Cardiac muscle cell (in vitro differentiated cells and primary cell): ENCODE measurements at regions not wholly inside any gene's neighbourhood (a gene's known extent, or its start where the extent isn't known, plus 50 kb on each side); places are given as distances from the start of the nearest gene placed in this dataset.

Source experiments
- DNase-seq, 2 donors: peaks; one replicate each; pipeline versions ENCODE4 v3.0.0 to v3.0.0-alpha.2; 2010 to 2017; ENCODE audit warnings: low read depth in 1 of 2, low spot score in 1 of 2
- H3K27ac ChIP-seq: fragments of 200-600 bp; sonication (generic); 2 replicates; pipeline ENCODE4 v1.5.1; 2016
- H3K27me3 ChIP-seq: fragments of 200-600 bp; sonication (generic); 2 replicates; pipeline ENCODE4 v1.6.0; 2016; ENCODE audit warnings: control low read depth
- H3K36me3 ChIP-seq: fragments of 200-600 bp; sonication (generic); 2 replicates; pipeline ENCODE4 v1.5.1; 2016; ENCODE audit warnings: control low read depth
- H3K4me1 ChIP-seq: fragments of 200-600 bp; sonication (generic); 2 replicates; pipeline ENCODE4 v1.8.1; 2017; ENCODE audit warnings: low read depth, mild to moderate bottlenecking, mixed run types
- H3K4me3 ChIP-seq: fragments of 200-600 bp; sonication (generic); 2 replicates; pipeline ENCODE4 v1.5.1; 2016; ENCODE audit warnings: mild to moderate bottlenecking
- H3K9me3 ChIP-seq: fragments of 200-600 bp; sonication (generic); 2 replicates; pipeline ENCODE4 v1.5.1; 2017; ENCODE audit warnings: low read depth, mild to moderate bottlenecking, control low read depth
- CTCF ChIP-seq: IDR thresholded peaks from 2 replicates; pipeline ENCODE4 v1.5.1; 2012; ENCODE audit warnings: low read depth, mild to moderate bottlenecking, low read length

GRCh38 chr2:107111623-107112022 is 225.7 kb upstream of the ST6GAL2 start:
- H3K9me3 ChIP-seq, result no peaks in the 10 kb centered on the region
- no peaks in the 10 kb centered on the region for H3K36me3 ChIP-seq
- no peak overlapping the region for H3K27ac ChIP-seq
- no peaks in the 10 kb centered on the region for H3K27me3 ChIP-seq
- no peaks in the 10 kb centered on the region for H3K4me1 ChIP-seq
- H3K4me3 ChIP-seq, result no peak overlapping the region
- TF ChIP-seq CTCF, result no peak
- no peak for DNase-seq

- no peaks in the 10 kb centered on the region for H3K36me3 ChIP-seq
- H3K4me3 ChIP-seq, result no peak overlapping the region
- H3K27me3 ChIP-seq, result no peaks in the 10 kb centered on the region
- no peaks in the 10 kb centered on the region for H3K9me3 ChIP-seq
- no peaks in the 10 kb centered on the region for H3K4me1 ChIP-seq
- DNase-seq, result no peak
- no peak overlapping the region for H3K27ac ChIP-seq
- TF ChIP-seq CTCF, result no peak
Observed at GRCh38 chr2:107112561-107112960, 226.6 kb upstream of the ST6GAL2 start.

- DNase-seq, result no peak
- H3K4me3 ChIP-seq, result no peak overlapping the region
- no peak overlapping the region for H3K27ac ChIP-seq
- peaks cover 11% of the 10 kb centered on the region for H3K27me3 ChIP-seq
- no peaks in the 10 kb centered on the region for H3K4me1 ChIP-seq
- no peak for TF ChIP-seq CTCF
- no peaks in the 10 kb centered on the region for H3K9me3 ChIP-seq
- H3K36me3 ChIP-seq, result no peaks in the 10 kb centered on the region
Observed at GRCh38 chr2:107128381-107128780, 242.4 kb upstream of the ST6GAL2 start.

GRCh38 chr2:107132070-107132469 is 246.1 kb upstream of the ST6GAL2 start:
- TF ChIP-seq CTCF, result no peak
- Histone ChIP-seq H3K4me1 (no peaks in the 10 kb centered on the region), H3K4me3 (no peak overlapping the region), H3K27me3 (peaks cover 11% of the 10 kb centered on the region), H3K27ac (no peak overlapping the region), H3K9me3 (no peaks in the 10 kb centered on the region), H3K36me3 (no peaks in the 10 kb centered on the region)
- DNase-seq, result no peak

- no peak for TF ChIP-seq CTCF
- Histone ChIP-seq H3K4me3 (no peak overlapping the region), H3K27me3 (peaks cover 11% of the 10 kb centered on the region), H3K4me1 (no peaks in the 10 kb centered on the region), H3K36me3 (no peaks in the 10 kb centered on the region), H3K27ac (no peak overlapping the region), H3K9me3 (no peaks in the 10 kb centered on the region)
- DNase-seq, result no peak
Observed at GRCh38 chr2:107132746-107133145, 246.8 kb upstream of the ST6GAL2 start.

- Histone ChIP-seq H3K4me1 (no peaks in the 10 kb centered on the region), H3K27ac (no peak overlapping the region), H3K36me3 (no peaks in the 10 kb centered on the region), H3K27me3 (peaks cover 11% of the 10 kb centered on the region), H3K4me3 (no peak overlapping the region), H3K9me3 (no peaks in the 10 kb centered on the region)
- DNase-seq, result no peak
- TF ChIP-seq CTCF, result no peak
Observed at GRCh38 chr2:107133412-107133811, 247.4 kb upstream of the ST6GAL2 start.
